GM23338 (cell line): ENCODE measurements at regions not wholly inside any gene's neighbourhood (a gene's known extent, or its start where the extent isn't known, plus 50 kb on each side); places are given as distances from the start of the nearest gene placed in this dataset.

ENCODE experiments used
- ATAC-seq: fragments of 200-7000 bp; cut with Tn5 transposase; 3 replicates; pipeline ENCODE4 v1.9.1; 2020
- DNase-seq: peaks from one replicate; pipeline ENCODE4 v3.0.0-alpha.2; 2015; ENCODE audit warnings: low spot score
- H2AFZ ChIP-seq: fragments of 200-600 bp; sonication (generic); 2 replicates; pipeline ENCODE4 v1.8.0; 2016; ENCODE audit warnings: antibody characterized with exemption, mild to moderate bottlenecking, moderate library complexity
- H3F3A ChIP-seq: fragments of 200-600 bp; sonication (generic); replicated peaks from 2 replicates; pipeline ENCODE4 v1.8.0; 2017; ENCODE audit warnings: antibody characterized with exemption, mixed run types, low read depth
- H3K27ac ChIP-seq: fragments of 200-600 bp; sonication (generic); 2 replicates; pipeline ENCODE4 v1.6.1; 2016; ENCODE audit warnings: low read depth
- H3K27me3 ChIP-seq: fragments of 200-600 bp; sonication (generic); 2 replicates; pipeline ENCODE4 v1.8.0; 2016; ENCODE audit warnings: mild to moderate bottlenecking, mixed run types, moderate library complexity; ENCODE audit not compliant: insufficient read depth
- H3K36me3 ChIP-seq: fragments of 200-600 bp; sonication (generic); 2 replicates; pipeline ENCODE4 v1.8.0; 2016; ENCODE audit warnings: mild to moderate bottlenecking; ENCODE audit not compliant: insufficient read depth
- H3K4me1 ChIP-seq: fragments of 200-600 bp; sonication (generic); 2 replicates; pipeline ENCODE4 v1.8.0; 2016; ENCODE audit warnings: mild to moderate bottlenecking, moderate library complexity; ENCODE audit not compliant: insufficient read depth
- H3K4me2 ChIP-seq: fragments of 200-600 bp; sonication (generic); 2 replicates; pipeline ENCODE4 v1.7.1; 2017; ENCODE audit warnings: mixed run types
- H3K4me3 ChIP-seq: fragments of 200-600 bp; sonication (generic); 2 replicates; pipeline ENCODE4 v1.6.1; 2016; ENCODE audit warnings: mixed run types
- H3K79me2 ChIP-seq: fragments of 200-600 bp; sonication (generic); replicated peaks from 2 replicates; pipeline ENCODE4 v1.8.0; 2017; ENCODE audit warnings: mild to moderate bottlenecking; ENCODE audit not compliant: insufficient read depth
- H3K9me2 ChIP-seq: fragments of 200-600 bp; sonication (generic); 2 replicates; pipeline ENCODE4 v1.8.0; 2017; ENCODE audit not compliant: insufficient read depth
- H4K20me1 ChIP-seq: fragments of 200-600 bp; sonication (generic); replicated peaks from 2 replicates; pipeline ENCODE4 v1.8.0; 2017; ENCODE audit warnings: mild to moderate bottlenecking; ENCODE audit not compliant: insufficient read depth
- H3K27ac Mint-ChIP-seq: 2 replicates; pipeline ENCODE4 v1.8.0; 2020; ENCODE audit warnings: inconsistent platforms, mild to moderate bottlenecking, moderate library complexity, mixed read lengths
- H3K27me3 Mint-ChIP-seq: 3 replicates; pipeline ENCODE4 v1.8.0; 2022; ENCODE audit warnings: low read depth, mild to moderate bottlenecking, moderate library complexity, mixed read lengths, inconsistent platforms; ENCODE audit not compliant: insufficient read depth, poor library complexity
- H3K36me3 Mint-ChIP-seq: 3 replicates; pipeline ENCODE4 v1.8.0; 2021; ENCODE audit warnings: low read depth, mild to moderate bottlenecking, inconsistent platforms, moderate library complexity, mixed read lengths
- H3K4me1 Mint-ChIP-seq: 3 replicates; pipeline ENCODE4 v1.8.0; 2020; ENCODE audit warnings: mild to moderate bottlenecking, inconsistent platforms, mixed read lengths
- H3K4me3 Mint-ChIP-seq: 3 replicates; pipeline ENCODE4 v1.8.0; 2021; ENCODE audit warnings: moderate library complexity, mild to moderate bottlenecking, inconsistent platforms, mixed read lengths
- H3K9me3 Mint-ChIP-seq: 3 replicates; pipeline ENCODE4 v1.8.0; 2020; ENCODE audit warnings: moderate library complexity, mild to moderate bottlenecking, inconsistent platforms, mixed read lengths
- CREB1 ChIP-seq: fragments of 250-450 bp; sonication (Bioruptor Pico); IDR thresholded peaks from 2 replicates; pipeline ENCODE4 v1.5.0; 2020; ENCODE audit warnings: low read depth, mild to moderate bottlenecking, moderate library complexity
- ETS1 ChIP-seq: IDR thresholded peaks from 2 replicates; pipeline ENCODE4 v1.6.1; 2016; ENCODE audit warnings: antibody characterized with exemption
- EZH2 ChIP-seq: fragments of 200-600 bp; sonication (generic); IDR thresholded peaks from one replicate; pipeline ENCODE4 v1.8.0; 2017; ENCODE audit warnings: antibody characterized with exemption, mild to moderate bottlenecking, low read depth; ENCODE audit not compliant: unreplicated experiment
- JUNB ChIP-seq: IDR thresholded peaks from one replicate; pipeline ENCODE4 v1.6.1; 2016; ENCODE audit warnings: antibody characterized with exemption; ENCODE audit not compliant: unreplicated experiment
- NANOG ChIP-seq: IDR thresholded peaks from 2 replicates; pipeline ENCODE4 v1.6.1; 2016; ENCODE audit warnings: antibody characterized with exemption, borderline replicate concordance
- STAT1 ChIP-seq: IDR thresholded peaks from one replicate; pipeline ENCODE4 v1.6.1; 2016; ENCODE audit warnings: antibody characterized with exemption; ENCODE audit not compliant: unreplicated experiment
- ZNF114 ChIP-seq: fragments of 250-450 bp; sonication (Bioruptor Pico); IDR thresholded peaks from 2 replicates; pipeline ENCODE4 v1.5.0; 2020; ENCODE audit warnings: mild to moderate bottlenecking, moderate library complexity
- ZNF331 ChIP-seq: fragments of 250-450 bp; sonication (Bioruptor Pico); IDR thresholded peaks from 2 replicates; pipeline ENCODE4 v1.5.0; 2020; ENCODE audit warnings: low read depth, mild to moderate bottlenecking, moderate library complexity
- ZNF462 ChIP-seq: fragments of 250-450 bp; sonication (Bioruptor Pico); IDR thresholded peaks from 2 replicates; pipeline ENCODE4 v1.5.0; 2020; ENCODE audit warnings: mild to moderate bottlenecking, moderate library complexity

GRCh38 chr18:60556326-60556725, 183.8 kb upstream of the MC4R start:
- no peak for DNase-seq
- no peaks in the 10 kb centered on the region for H4K20me1 ChIP-seq
- TF ChIP-seq ZNF331 (CRISPR knock-in tag), result no peak
- TF ChIP-seq STAT1, result no peak
- no peak for TF ChIP-seq ZNF462 (CRISPR knock-in tag)
- no peak for TF ChIP-seq ETS1
- TF ChIP-seq NANOG, result no peak
- no peak overlapping the region for H3K4me2 ChIP-seq
- Mint-ChIP-seq H3K36me3 (peaks cover 7% of the 10 kb centered on the region; the same call in 1 of the 3 replicates), H3K9me3 (peaks cover 10% of the 10 kb centered on the region; the same call in 2 of the 3 replicates), H3K27ac (no peak overlapping the region), H3K4me3 (no peak overlapping the region), H3K4me1 (peaks cover 7% of the 10 kb centered on the region; the same call in 2 of the 3 replicates), H3K27me3 (no peaks in the 10 kb centered on the region)
- H3K36me3 ChIP-seq, result no peaks in the 10 kb centered on the region
- ATAC-seq, result no peak
- H3K4me3 ChIP-seq, result no peak overlapping the region
- H3F3A ChIP-seq, result no peaks in the 10 kb centered on the region
- H3K4me1 ChIP-seq, result no peaks in the 10 kb centered on the region
- H2AFZ ChIP-seq, result no peak overlapping the region
- H3K9me2 ChIP-seq, result 0 out of 2 replicates have a peak, but pooled peaks cover 2% of the 10 kb centered on the region
- H3K27ac ChIP-seq, result no peak overlapping the region
- no peaks in the 10 kb centered on the region for H3K79me2 ChIP-seq
- no peaks in the 10 kb centered on the region for H3K27me3 ChIP-seq

GRCh38 chr18:60560071-60560470, 187.5 kb upstream of the MC4R start:
- no peak for DNase-seq
- no peaks in the 10 kb centered on the region for H3K9me2 ChIP-seq
- Mint-ChIP-seq H3K36me3 (0 out of 3 replicates have a peak, but pooled peaks cover 5% of the 10 kb centered on the region), H3K27ac (no peak overlapping the region), H3K4me1 (peaks cover 4% of the 10 kb centered on the region; the same call in 2 of the 3 replicates), H3K27me3 (no peaks in the 10 kb centered on the region), H3K4me3 (no peak overlapping the region), H3K9me3 (peaks cover 4% of the 10 kb centered on the region; the same call in 1 of the 3 replicates)
- no peak overlapping the region for H2AFZ ChIP-seq
- no peaks in the 10 kb centered on the region for H4K20me1 ChIP-seq
- H3K27me3 ChIP-seq, result no peaks in the 10 kb centered on the region
- H3F3A ChIP-seq, result no peaks in the 10 kb centered on the region
- H3K79me2 ChIP-seq, result no peaks in the 10 kb centered on the region
- no peaks in the 10 kb centered on the region for H3K4me1 ChIP-seq
- ATAC-seq, result no peak
- H3K4me3 ChIP-seq, result no peak overlapping the region
- H3K36me3 ChIP-seq, result no peaks in the 10 kb centered on the region
- no peak overlapping the region for H3K4me2 ChIP-seq
- H3K27ac ChIP-seq, result no peak overlapping the region
- TF ChIP-seq CREB1, result no peak
- TF ChIP-seq JUNB, result no peak
- TF ChIP-seq EZH2, result no peak
- TF ChIP-seq ZNF114 (CRISPR knock-in tag), result no peak
